Activated naive CD4-positive, alpha-beta T cell treated with Interleukin-2 at 50 U/mL for 16 hours (primary cell): ENCODE measurements at regions not wholly inside any gene's neighbourhood (a gene's known extent, or its start where the extent isn't known, plus 50 kb on each side); places are given as distances from the start of the nearest gene placed in this dataset.
"Not testable (repeated sequence)": the region's sequence is repeated elsewhere in the genome, so short reads cannot be mapped to it uniquely, and the experiment has no call there.

Source experiments
- DNase-seq: peaks from one replicate; pipeline ENCODE4 v3.0.0-alpha.2; 2020

DNA sequence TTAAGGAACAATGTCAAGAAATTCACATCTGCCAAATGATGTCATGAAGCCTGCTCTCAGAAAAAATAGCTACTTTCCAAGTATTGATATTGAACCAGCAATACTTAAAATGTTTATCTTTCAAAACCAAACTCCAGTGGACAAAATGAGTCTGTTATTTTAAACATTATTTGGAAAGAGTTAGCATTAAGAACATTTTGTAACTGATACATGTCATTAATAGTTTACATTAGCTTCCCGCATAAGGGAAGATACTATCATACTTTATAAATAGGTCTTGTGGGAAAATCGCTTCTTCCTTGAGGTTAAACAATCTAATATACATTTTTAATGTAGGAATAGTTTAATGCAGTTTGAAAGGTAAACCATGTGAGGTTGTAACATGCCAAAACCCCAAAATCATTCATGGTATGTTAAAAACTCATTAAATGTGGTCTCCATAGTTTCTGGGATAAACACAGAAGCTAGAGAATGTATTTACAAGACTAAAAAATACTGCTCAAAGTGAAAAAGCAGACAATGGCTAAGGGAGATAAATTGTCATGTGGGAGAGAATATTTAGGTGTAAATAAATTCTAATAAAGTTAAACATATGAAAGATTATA, 73.4 kb upstream of the ATP2B1 start:
- no peak for DNase-seq

DNA sequence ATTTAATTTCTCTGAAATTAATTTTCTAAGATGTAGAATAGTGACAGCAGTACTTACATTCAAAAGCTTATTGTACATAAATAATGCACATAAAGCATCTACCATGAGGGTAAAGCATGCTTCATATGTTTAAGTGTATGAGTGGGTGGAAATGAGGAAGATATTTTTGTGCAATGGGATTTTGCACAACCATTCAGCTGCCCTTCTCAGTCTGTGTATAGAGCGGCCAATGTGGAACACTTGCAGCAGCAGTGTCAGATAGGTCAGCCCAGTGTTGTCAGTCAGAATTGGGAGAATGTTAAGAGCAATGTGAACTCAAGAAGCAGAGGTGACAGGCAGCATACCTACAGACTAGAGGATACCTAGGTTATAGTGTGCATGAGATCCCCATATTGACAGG, 72.5 kb upstream of the ATP2B1 start:
- DNase-seq: no peak

DNA sequence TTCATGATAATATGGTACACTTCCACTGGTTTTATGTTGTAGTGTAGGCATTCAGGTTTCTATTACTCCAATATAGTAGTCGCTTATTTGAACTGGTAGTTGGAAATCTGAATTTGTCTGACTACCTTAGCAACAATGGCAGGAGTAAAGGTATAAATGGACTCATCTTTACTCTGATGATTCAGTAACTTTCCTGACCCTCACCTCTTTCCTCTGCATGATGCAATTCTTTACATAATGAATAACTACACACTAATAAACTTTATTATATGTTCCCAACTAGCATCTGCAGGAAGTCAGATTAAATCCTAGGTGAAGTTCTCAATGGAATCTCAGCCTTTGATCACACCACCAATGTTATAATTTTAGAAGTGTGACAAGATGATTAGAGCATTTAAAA, 70.5 kb upstream of the ATP2B1 start:
- no peak for DNase-seq

DNA sequence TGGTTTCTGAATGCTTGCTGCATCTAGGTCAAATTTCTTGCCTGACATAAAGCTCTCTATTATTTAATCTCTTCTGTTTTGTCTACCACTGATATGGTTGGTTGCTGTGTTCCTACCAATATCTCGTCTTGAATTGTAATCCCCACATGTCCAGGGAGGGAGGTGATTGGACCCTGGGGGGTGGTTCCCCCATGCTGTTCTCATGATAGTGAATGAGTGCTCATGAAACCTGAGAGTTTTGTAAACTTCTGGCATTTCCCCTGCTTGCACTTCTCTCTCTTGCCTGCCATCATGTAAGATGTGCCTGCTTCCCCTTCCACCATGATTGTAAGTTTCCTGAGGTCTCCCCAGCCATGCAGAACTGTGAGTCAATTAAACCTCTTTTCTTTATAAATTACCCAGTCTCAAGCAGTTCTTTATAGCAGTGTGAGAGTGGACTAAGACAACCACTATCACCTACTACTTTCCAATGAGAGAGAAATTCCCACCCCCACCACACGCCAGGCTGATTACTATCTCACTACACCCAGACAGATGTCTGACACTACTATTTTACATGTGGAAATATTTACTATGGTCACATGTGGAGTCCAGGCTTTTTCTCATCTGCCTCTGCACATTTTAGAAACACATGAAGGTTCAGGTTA, 69.2 kb upstream of the ATP2B1 start:
- no peak for DNase-seq

DNA sequence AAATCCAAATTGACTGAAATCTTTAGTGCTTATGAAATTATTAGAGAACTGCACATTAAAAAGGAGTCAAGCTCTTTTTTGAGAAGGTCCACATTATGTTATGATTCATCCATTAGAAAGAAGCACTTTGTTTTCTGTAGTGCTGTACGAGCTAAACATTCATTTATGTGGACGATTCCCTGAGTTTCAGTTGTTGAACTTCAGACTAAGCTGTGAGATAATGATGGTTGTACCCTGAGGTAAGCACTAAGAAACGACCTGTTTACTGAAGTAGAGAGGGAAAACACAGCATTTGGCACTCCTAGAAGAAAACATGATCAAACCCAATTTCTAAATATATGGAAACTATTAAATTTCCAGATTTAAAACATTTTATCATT, 67.3 kb upstream of the ATP2B1 start:
- DNase-seq: no peak

DNA sequence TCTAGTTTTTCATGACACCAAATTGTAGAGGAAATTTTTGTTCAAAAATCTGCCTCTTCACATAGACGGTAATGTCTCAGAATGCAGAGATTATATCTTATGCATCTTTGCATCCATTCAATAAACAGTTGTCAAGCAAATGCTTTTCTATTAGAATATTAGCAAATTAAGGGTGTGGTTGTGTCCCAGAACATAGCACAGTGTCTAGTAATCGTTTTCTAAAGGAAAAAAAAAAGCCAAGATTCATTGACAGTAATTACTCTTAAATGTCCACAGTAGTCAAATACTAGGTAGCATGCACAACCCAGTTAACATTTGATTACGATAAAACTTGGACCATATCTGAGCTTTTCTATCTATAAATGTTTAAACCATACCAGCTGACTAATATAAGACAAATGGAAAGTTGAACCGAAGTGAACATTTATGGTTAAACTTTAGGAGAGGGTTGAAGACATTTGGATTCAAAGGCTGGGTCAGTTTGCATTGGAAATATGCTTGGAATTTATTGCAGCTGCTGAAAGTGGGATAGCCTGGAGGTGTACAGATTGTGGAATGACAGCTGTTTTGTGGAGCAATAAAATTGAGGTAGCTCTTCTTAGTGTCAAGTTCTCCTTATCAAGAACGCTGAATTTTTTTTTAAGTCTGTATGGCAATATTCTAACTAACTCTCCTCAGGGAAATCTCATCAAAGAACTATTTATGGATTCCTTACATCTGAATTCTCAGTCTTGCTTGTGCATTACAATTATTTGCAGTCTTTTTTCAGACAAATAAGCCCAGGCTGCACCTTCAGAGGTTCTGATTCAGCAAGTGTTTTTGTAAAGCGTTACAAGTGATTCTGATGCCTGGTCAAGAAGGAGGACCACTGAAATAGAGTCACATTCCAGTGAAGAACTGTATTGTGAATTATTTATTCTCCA, 66.7 kb upstream of the ATP2B1 start:
- no peak for DNase-seq

DNA sequence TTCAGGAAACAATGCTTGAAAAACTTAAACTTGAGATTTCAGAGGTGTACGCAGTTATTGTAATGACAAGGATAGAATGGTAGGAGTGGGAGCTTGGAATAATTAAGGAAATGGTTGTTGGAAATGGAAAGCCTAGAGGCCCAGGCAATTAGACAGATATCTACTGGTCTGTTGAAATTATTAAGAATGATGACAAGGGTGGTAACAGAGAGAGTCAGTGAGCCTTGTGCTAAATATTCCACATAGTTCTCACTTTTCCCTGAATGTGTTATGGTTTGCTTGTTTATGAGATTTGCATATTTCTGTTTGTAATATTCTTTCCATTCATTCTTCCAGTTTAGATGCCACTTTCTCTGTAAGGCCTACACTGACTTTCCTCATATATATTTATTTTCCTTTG, 66.0 kb upstream of the ATP2B1 start:
- DNase-seq: no peak

DNA sequence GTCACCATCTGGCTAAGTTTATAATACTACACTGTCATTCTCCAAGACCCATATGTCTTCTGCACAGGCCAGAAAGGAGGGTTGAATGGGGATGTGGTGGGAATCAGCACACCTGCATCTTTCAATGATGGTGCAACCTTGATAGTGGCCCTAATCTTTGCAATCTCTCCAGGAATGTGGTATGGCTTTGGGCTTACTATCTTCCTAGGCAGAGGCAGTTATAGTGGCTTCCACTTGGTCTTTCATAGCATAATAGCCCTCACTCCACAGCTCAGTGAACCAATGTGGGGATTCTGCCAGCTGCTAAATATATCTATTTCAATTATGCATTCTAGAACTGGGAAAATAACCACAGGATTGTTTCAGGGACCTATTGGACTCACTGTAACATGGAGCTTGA, 61.8 kb upstream of the ATP2B1 start:
- no peak for DNase-seq

DNA sequence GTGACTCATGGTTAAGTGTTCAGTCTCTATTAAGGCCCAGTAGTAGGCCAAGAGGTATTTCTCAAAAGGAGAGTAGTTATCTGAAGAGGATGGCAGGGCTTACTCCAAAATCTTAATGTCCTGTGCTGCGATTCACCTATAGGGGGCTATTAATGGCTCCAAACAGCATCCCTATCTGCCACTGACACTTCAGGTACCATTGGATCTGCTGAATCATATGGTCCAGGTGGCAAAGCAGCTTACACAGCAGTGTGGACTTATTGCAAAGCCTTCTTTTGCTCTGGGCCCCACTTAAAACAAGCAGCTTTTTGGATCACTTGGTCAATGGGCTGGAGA, 60.8 kb upstream of the ATP2B1 start:
- DNase-seq: no peak

DNA sequence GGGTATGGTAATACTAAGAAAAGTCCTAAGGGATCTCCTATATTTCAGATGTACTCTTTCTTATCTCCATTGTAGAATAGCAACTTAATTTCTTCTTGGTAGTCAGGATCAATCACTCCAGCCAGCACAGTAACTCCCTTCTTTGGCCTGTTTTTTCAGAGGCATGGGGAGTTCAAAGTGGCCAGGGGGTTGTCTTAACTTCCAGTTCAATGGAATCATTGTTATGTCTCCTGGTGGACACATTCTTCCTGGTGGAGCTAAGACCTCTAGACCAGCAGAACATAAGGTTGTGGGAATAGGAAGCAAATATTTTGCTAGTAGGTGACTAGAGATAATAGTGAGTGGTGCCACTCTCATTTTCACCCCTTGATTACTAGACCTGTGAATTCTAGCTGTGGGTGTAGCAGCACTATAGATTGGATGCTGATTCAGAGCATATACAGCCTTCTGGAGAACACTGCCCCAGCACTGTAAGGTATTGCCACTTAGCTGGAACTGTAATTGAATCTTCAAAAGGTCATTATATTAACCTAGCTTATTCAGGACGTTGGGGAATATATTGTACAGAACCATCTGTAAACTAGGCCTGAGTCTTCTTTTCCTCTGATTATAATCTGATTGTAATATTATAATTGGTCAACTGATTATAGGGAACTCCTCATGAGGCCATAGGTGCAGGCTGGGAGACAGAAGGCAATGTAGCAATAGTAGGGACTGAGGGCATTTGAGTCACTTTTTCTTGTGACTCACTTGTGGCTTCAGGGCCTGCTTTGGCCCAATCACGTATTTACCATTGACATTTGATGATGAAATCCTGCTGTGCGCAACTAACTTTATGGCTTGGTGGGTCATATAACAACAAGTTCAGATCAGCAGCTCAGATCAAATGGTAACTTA, 60.2 kb upstream of the ATP2B1 start:
- DNase-seq: peak; percentile 34

DNA sequence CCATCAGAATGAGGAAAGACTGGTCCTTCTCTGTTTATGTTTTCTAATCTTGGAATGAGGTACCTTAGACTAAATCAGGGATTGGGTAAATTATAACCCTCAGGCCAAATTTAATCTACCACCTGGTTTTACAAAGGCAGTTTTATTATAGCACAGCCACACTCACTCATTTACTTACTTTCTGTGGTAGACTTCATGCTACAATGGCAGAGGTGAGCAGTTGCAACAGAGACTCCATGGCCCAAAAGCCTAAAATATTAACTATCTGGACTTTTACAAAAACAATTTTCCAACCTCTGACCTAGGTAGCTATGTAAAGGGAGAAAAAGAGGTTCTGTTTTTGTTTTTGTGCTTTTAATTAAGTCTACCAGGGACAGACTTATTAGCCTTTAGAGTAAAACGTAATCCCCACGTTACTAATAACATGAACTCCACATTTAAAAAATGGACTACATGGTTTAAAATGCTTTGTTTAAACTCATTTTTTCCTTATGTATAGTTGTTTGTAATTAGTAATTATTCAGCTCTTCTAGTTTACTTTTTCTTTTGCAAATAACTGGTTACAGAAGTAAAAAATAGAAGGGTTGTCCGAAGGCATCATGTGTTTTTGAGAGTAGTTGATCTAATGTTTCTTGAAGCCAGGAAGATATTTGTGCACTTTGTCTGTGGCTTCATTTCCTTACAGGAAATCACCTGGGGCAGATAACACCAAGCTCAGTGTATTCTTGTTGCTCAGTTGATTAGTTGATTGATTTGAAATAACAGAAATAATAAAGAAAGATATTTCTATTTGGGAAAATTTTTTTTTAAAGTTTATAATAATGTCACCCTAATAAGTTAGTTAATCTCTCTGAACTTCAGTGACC, 57.6 kb upstream of the ATP2B1 start:
- no peak for DNase-seq

DNA sequence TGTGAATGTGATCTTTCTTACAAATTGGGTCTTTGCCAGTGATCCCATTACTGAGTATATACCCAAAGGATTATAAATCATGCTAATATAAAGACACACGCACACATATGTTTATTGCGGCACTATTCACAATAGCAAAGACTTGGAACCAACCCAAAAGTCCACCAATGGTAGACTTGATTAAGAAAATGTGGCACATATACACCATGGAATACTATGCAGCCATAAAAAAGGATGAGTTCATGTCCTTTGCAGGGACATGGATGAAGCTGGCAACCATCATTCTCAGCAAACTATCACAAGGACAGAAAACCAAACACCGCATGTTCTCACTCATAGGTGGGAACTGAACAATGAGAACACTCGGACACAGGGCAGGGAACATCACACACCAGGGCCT, 55.5 kb upstream of the ATP2B1 start:
- not testable (repeated sequence) for DNase-seq

DNA sequence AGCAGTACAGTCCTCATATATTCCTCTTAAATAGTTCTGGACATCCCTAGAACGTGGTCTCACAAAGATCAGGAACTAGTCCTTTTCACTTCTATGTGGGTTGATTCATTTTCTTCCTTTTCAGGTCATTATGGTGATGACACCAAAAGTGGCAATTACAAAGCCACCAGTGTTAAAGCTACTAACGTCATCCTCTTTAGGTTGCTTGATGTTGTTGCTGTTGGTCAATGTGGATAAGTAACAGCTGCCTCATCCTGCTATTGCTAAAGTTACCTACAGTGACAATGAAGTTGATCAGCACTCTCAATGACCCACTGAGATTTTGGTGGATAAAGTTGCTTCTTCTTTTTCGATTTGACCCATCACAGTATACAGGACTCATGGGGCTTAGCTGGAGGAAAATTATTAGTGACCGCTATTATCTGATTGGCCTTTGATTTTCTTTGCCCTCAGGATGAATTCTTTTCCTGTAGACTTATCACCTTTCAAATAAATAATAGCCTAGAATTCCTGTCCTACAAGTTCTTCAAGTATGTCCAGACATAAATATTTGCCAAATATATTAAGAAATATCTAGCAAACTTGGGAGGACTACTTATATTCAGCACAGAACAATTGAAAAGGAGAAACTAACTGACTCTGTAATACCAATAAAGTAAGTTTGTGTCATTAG, 54.0 kb upstream of the ATP2B1 start:
- DNase-seq: no peak

DNA sequence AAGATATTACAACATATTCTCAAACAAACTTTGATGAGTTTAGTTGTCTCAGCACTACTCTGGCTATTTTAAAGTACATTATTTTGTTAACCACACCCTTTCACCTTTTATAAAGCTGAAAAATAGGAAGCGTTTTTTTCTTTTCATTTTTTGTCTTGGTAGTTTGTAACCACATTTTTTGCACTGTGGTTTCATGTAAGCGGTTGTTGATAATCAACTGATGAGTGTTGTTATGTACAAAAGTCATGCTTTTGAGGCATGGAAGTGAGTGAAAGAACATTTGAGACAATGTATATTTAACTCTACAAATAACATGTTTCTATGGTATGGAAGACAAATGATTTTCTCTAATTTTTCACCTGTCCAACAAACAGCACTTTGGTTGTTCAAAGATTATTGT, 52.1 kb upstream of the ATP2B1 start:
- DNase-seq: no peak
